HL-60 (cell line): ENCODE measurements at regions not wholly inside any gene's neighbourhood (a gene's known extent, or its start where the extent isn't known, plus 50 kb on each side); places are given as distances from the start of the nearest gene placed in this dataset.

ENCODE experiments used
- DNase-seq, 2 experiments: peaks; one replicate each; pipeline ENCODE4 v3.0.0-alpha.2; 2010 to 2020; ENCODE audit warnings: low read depth in 1 of 2, low spot score in 1 of 2
- H3K27ac ChIP-seq: fragments of 250-450 bp; sonication (Bioruptor Pico); replicated peaks from 2 replicates; pipeline ENCODE4 v1.5.1; 2020; ENCODE audit warnings: mild to moderate bottlenecking, moderate library complexity
- H3K27me3 ChIP-seq: fragments of 250-450 bp; sonication (Bioruptor Pico); 2 replicates; pipeline ENCODE4 v1.5.1; 2021; ENCODE audit warnings: mild to moderate bottlenecking, moderate library complexity; ENCODE audit not compliant: insufficient read depth, poor library complexity, severe bottlenecking
- H3K4me3 ChIP-seq: replicated peaks from 2 replicates; pipeline ENCODE4 v1.5.1; 2011; ENCODE audit warnings: mild to moderate bottlenecking, control low read depth, low read length; ENCODE audit not compliant: insufficient read depth
- CTCF ChIP-seq: IDR thresholded peaks from one replicate; pipeline ENCODE4 v1.5.1; 2011; ENCODE audit warnings: low read length, control low read depth, inconsistent platforms; ENCODE audit not compliant: insufficient read depth
- GABPA ChIP-seq: IDR thresholded peaks from 2 replicates; pipeline ENCODE4 v1.6.1; 2012; ENCODE audit warnings: low read depth
- POLR2AphosphoS5 ChIP-seq: IDR thresholded peaks from 2 replicates; pipeline ENCODE4 v1.6.1; 2012; ENCODE audit warnings: low read depth
- SPI1 ChIP-seq: IDR thresholded peaks from 2 replicates; pipeline ENCODE4 v1.6.1; 2012; ENCODE audit warnings: low read depth, mild to moderate bottlenecking, borderline replicate concordance
- TF ChIP-seq, protein P1 (sequence below): IDR thresholded peaks from 2 replicates; pipeline ENCODE4 v1.6.1; 2012; ENCODE audit warnings: low read depth; ENCODE audit not compliant: insufficient replicate concordance

GRCh38 chr11:109329716-109330115 is 92.3 kb upstream of the C11orf87 start:
- no peak for DNase-seq
- TF ChIP-seq, protein P1, sequence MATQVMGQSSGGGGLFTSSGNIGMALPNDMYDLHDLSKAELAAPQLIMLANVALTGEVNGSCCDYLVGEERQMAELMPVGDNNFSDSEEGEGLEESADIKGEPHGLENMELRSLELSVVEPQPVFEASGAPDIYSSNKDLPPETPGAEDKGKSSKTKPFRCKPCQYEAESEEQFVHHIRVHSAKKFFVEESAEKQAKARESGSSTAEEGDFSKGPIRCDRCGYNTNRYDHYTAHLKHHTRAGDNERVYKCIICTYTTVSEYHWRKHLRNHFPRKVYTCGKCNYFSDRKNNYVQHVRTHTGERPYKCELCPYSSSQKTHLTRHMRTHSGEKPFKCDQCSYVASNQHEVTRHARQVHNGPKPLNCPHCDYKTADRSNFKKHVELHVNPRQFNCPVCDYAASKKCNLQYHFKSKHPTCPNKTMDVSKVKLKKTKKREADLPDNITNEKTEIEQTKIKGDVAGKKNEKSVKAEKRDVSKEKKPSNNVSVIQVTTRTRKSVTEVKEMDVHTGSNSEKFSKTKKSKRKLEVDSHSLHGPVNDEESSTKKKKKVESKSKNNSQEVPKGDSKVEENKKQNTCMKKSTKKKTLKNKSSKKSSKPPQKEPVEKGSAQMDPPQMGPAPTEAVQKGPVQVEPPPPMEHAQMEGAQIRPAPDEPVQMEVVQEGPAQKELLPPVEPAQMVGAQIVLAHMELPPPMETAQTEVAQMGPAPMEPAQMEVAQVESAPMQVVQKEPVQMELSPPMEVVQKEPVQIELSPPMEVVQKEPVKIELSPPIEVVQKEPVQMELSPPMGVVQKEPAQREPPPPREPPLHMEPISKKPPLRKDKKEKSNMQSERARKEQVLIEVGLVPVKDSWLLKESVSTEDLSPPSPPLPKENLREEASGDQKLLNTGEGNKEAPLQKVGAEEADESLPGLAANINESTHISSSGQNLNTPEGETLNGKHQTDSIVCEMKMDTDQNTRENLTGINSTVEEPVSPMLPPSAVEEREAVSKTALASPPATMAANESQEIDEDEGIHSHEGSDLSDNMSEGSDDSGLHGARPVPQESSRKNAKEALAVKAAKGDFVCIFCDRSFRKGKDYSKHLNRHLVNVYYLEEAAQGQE: no peak
- TF ChIP-seq CTCF: no peak
- TF ChIP-seq POLR2AphosphoS5: no peak
- TF ChIP-seq SPI1: no peak
- no peak for TF ChIP-seq GABPA
- no peak overlapping the region for H3K27ac ChIP-seq
- no peaks in the 10 kb centered on the region for H3K27me3 ChIP-seq
- no peak overlapping the region for H3K4me3 ChIP-seq

- no peaks in the 10 kb centered on the region for H3K27me3 ChIP-seq
- DNase-seq: no peak
- H3K4me3 ChIP-seq: no peak overlapping the region
- TF ChIP-seq SPI1: no peak
- TF ChIP-seq, protein P1: no peak
- H3K27ac ChIP-seq: no peak overlapping the region
Measured at GRCh38 chr11:109338131-109338530, 83.9 kb upstream of the C11orf87 start.

DNA sequence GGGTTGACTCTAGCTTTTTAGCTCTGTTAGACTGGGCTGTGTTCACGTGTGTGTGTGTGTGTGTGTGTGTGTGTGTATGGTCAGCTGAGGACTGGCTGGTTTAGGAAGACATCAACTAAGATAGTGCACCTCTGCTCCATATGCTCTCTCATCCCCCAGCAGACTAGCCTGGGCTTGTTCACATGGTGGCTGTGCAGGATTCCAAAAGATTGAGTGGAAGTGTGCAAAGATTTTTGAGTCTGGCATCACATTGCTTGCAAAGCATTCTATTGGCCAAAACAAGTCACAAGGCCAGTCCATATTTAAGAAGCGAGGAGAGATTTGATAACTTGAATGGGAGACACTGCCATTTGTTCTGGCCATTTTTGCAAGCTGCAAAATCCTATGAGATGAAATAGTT is 79.7 kb upstream of the C11orf87 start:
- H3K4me3 ChIP-seq: no peak overlapping the region
- H3K27ac ChIP-seq: no peak overlapping the region
- TF ChIP-seq, protein P1: no peak
- TF ChIP-seq CTCF (no peak), GABPA (no peak), POLR2AphosphoS5 (no peak), SPI1 (no peak)
- no peaks in the 10 kb centered on the region for H3K27me3 ChIP-seq
- no peak for DNase-seq

DNA sequence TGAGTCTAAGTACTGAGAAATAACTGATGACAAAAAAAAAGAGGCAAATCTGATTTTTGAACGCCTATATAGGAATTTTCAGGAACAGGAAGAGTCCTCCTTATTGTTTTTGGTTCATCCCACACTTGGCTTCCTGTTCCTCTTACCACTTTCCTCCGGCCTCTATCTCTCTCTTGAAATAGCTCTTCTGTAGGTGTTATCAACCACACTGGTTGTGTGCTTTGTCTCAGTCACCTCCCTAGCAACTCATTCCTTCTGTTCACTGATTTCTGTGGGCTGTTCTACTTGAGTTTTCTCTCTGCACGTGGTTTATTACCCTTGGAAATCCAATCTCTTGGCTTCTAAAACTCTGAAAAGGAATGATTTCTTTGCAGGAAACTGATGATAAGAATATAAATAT is 78.7 kb upstream of the C11orf87 start:
- Histone ChIP-seq H3K4me3 (no peak overlapping the region), H3K27me3 (no peaks in the 10 kb centered on the region), H3K27ac (no peak overlapping the region)
- no peak for TF ChIP-seq CTCF
- TF ChIP-seq POLR2AphosphoS5: no peak
- TF ChIP-seq SPI1: no peak
- TF ChIP-seq GABPA: no peak
- TF ChIP-seq, protein P1: no peak
- DNase-seq: no peak
